ENCODE measurements at regions not wholly inside any gene's neighbourhood (a gene's known extent, or its start where the extent isn't known, plus 50 kb on each side); places are given as distances from the start of the nearest gene placed in this dataset.
"Not testable (repeated sequence)": the region's sequence is repeated elsewhere in the genome, so short reads cannot be mapped to it uniquely, and the experiment has no call there.

DNA sequence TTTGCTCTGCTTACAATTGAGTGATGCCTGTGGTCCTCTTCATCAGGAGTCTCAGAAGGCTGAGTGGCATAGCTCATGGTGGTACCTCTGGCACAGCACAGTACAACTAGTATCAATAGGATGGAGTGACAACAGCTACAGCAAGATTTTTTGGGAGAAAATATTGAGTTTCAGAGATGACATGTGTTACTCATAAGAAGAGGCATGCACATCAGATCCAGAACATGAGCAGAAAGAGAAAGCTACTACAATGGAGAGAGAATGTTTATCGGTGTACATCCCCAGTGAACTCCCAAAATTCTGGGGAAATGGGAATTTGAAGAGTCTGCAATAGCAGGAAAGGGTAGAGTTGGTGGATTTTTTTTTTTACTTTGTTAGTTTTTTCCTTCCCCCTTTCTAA lies 130.5 kb upstream of the MB21D2 start:
- DNase-seq: no peak

DNA sequence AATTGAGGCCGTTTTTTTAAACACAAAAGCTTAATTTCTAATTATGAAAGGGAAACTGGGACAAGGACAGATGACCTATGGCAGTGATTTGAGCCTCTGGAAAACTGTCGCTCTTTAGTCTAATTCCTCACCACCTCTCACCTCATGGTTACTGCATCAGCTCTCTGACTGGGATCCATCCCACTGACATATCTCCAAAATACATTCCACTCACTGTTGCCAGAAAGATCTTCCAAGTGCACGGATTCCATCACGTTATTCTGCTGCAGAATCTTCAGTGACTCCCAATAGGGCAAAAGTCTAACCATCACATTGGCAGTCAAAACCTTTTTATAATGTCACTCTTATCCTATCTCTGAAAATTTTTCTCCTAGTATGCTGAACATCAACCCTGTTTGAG lies 132.3 kb upstream of the MB21D2 start:
- DNase-seq: peak; percentile 22

DNA sequence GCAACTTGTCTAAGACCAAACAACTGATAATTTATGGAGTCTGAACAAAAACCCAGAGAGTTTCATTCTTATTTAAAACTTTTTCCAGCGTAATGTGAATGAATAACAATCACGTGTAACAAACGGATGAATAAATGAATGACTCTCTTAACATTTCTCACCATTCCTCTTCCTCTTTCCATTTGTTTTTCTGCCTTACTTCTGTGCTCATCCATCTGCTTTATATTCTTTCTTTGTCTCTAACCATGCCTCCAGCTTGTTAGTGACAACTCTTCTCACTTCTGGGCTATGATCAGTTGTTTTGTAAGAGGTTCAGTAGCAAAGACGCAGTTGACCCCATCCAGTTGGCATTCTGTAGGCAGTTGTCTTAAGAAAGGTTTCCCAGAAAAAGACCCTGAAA lies 133.7 kb upstream of the MB21D2 start:
- DNase-seq: no peak

DNA sequence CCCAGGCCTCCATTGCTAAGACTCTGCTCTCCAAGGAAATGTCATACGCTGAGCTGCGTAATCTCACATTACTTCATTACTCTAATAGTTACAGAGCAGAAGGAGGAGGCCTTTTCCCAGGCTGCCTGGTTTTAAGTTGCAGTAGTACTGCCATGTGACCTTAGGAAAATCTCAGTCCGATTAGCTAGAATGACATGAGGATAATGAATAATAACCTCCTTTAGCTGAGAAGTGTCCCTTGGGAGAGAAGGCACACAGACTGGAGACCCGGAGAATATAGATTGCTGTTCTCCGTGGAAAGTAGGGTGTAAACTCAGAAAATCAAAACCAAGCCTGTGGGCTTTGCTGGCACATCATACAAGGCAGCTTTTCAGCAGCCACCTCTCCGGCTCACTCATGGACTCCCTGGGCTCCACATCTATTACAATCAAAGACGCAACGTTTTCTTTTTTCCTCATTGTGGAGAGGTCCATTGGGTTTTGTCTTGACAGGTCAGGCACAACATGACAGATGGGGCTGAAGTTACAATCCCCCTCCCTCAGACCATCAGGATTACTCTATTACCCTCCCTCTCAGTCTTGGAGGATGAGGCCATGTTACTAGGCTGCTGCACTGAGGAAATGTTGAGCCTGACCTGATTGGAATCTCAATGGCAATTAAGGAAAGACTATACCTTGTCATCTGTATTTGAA lies 134.8 kb upstream of the MB21D2 start:
- DNase-seq: no peak

DNA sequence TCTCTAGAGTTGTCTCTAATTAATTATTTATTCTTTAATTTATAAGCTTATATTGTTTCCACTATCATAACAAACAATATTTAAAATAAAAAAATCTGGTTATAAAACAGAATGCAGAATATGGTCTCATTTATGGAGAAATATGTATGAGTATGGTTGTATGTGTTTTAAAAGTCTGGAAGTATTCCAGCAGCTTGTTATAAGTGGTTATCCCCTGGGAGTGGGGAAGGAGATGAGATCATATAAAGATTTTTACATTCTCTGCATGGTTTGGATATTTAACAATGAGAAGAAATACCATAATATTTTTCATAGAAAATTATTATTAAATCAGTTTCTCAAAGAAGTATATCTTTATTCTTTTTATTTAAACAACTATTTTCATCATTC lies 135.4 kb upstream of the MB21D2 start:
- no peak for DNase-seq

DNA sequence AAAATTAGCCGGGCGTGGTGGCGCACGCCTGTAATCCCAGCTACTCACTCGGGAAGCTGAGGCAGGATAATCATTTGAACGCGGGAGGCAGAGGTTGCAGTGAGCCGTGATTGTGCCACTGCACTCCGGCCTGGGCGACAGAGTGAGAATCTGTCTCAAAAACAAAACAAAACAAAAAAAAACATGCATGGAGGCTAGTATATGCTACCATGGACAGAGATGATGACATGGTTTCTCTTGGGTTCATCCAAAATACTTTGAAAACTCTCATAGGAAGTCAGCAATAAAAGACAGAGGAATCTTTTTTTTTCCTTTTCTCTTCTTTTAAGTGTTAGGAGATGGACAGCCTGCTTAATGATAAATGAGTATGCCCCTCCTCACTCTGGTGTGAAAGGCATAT lies 137.7 kb upstream of the MB21D2 start:
- DNase-seq: no peak

DNA sequence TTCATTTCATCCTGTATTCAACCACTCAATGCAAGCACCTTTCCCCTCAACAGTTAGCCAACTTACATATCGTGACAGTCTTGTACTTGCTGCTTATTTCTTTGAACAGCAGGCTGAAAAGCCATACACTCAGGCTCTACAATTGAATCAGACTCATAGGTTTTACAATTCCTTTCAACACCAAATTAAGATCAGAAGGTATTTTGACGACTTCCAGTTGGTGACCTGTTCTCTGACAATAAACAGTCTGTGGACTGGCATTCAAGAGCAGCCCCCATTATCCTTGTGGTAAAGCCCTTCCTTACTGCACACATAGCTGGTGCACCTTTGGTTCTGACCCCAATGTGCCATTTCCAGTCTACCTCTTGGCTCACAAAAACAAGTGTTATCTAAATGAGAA lies 140.0 kb upstream of the MB21D2 start:
- DNase-seq: no peak

DNA sequence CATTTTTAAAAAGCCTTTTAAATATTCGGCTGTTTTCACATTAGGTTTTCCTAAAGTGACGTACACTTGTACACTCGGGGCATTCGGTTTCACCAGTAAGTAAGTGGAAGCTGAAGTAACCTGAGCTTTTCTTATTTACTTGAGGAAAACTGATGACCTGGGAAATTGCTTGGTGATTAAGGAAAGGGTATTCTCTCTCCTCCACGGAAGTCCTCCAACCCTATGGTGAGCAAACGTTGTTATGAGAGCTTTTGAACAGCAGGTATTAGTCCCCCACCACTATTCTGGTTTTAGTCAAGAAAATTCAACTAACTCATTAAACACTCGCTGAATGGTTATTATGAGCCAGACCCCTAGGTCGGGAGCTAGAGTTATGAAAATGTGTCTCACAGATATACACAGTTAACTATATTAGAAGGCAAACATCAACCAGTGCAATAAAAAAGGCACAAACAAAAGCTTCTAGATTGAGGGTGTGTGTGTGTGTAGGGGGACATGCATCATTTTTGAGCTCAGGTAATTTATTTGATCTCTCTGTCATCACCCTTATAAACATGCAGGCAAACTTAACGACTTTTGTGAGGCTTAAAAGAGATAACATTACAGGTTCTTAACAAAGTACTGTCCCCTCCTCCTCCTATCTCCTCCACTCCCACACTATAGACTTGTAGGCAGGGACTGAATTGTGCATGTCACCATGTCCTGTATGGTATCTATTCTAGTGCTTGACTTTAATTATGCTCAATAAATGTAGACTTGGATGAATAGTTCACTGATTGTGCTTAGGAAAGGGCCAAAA lies 143.3 kb upstream of the MB21D2 start:
- DNase-seq: no peak

DNA sequence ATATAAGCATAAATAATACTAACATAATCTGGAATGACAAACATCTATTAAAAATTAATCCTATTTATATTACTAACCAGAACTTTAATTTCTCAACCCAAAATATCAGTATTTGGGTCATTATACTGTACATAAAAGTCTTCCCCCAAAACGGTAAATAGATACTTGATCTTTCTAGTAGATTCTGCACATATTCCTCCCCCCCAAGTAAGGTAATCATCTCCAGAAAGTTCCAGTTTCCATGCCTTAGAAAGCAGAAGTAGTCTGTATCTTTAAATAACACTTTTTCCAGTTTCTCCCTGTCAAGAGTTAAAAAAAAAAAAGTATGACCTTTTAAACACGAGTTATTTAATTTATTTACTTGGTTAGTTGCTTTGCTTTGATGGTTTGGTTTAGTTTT lies 150.7 kb upstream of the MB21D2 start:
- DNase-seq: no peak

DNA sequence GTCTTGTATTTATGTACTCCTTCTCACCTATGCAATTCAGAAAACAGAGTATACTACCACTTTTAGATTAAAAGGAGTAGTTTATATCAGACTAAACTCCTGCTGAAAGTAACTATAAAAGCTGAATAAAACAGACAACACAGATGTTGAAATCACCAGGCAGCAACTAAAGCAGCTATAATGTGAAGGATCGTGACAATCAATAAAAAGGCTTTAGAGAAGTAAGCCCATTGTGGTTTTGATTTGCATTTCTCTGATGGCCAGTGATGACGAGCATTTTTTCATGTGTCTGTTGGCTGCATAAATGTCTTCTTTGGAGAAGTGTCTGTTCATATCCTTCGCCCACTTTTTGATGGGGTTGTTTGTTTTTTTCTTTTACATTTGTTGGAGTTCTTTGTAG lies 152.1 kb upstream of the MB21D2 start:
- not testable (repeated sequence) for DNase-seq

DNA sequence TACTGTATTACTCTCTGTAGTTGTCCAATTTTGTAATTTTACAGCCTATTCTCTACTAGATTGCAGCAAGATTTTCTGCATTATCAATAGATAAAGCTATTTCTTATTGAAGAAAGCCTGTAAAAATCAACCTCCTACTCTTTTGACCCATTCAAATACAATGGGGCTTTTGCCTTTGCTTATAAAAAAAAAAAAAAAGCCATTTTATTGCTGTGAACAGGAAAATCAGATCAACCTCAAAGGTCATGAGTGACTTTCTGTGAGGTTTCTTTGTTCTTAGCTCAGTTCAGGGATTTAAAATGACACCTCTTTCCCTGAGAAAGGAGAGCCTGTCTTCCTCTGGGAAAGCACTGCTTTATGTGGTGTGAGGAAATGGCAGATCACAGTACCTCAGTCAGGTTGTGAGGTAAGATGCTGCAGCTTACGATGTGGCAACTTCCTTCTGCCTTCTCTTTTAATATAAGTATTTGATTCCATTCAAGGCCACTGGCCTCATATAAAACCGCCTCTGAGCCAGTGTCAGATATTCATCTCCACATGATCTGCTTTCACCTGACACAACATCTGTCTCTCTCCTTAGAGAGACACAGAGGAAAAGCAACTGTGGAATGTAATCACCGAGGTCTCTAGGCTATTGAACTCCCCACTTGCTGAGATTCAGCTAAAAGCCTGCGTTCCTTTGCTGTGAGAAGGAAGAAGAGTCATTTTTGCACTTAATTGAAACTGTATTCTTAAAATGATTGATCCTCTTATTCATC lies 161.5 kb upstream of the MB21D2 start:
- DNase-seq: no peak

DNA sequence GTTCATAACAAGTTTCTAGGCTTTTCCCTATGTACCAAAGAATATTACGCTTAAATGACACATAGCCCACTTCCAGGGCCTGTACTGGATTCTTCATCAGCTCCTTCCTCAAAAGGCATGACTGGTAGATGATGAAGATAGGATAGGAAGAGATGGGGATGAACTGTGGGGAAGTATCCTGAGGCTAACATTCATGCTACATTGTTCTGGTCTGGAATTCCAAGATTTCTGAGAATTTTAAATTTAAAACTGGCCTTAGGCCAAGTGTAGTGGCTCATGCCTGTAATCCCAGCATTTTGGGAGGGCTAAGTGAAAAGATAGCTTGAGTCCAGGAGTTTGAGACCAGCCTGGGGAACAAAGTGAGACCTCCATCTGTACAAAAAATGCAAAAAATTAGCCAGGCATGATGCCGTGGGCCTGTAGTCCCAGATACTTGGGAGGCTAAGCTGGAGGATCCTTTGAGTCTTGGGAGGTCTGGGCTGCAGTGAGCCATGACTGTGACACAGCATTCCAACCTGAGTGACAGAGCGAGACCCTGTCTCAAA lies 160.1 kb upstream of the PLAAT1 start:
- DNase-seq: no peak

DNA sequence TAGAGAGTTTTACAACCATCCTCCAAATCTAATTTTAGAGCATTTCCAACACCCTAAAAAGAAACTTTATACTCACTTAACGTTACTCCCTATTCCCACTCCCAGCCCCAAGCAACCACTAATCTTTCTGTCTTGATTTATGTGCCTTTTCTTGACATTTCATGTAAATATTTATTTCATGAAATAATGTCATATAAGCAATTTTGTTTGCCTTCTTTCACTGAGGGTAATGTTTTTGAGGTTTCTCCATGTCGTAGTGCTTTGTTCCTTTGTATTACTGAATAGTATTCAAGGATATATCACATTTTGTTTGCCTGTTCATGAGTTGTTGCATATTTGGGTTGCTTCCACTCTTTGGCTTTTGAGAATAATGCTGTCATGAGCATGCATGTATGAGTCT lies 155.4 kb upstream of the PLAAT1 start:
- no peak for DNase-seq

DNA sequence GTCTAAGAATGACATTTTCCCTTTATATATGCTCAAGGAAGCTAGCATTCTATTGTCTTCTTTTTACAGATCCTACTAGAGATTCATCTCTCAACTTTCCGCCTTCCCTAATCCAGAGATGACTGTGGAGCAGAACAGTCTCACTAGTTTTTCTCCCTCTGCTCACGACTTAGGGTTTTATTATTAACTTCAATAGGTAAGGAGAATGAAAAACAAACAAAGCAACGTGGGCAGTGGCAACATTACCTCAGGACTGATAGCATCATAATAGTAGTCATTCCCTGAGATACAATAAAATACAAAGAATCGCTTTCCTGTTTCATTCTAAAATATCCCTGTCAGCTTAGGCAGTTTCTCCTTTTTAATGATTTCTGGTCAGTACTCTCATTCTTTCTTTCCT lies 154.3 kb upstream of the PLAAT1 start:
- DNase-seq: no peak

DNA sequence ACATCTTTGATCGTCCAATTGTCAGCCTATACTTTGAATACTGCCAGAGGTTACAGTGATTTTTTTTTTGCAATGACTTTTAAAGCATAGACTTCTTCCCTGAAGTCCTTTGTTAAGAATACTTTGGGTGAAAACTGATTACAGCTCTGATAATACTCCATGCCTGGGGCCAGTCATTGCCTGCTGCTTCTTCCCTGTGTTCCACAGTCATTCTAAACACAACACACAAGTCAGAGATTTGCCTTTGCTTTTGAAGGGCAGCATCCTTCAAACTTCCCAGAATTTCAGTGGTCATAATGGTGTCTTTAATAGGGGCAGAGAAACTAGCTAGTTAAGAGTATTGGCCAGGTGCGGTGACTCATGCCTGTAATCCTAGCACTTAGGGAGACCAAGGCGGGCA lies 153.7 kb upstream of the PLAAT1 start:
- DNase-seq: no peak

DNA sequence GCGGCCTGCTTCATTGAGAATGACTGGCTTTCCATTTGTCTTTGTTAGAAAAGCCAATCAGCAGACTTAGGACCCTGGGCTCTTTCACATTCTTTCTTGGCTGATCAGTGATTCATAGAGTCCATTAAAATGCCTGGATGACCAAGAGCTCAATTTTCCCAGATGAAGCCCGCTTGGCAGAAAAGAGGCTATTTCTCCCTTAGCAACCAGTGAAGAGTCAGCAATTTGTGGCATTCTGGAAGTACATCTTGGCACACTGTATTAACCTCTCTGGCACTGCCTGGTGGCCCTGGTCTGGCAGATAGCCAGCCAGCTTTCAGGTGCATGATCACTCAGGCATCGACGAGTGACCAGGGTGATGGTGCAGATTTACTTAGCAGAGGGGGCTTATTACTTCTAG lies 145.7 kb upstream of the PLAAT1 start:
- DNase-seq: no peak

DNA sequence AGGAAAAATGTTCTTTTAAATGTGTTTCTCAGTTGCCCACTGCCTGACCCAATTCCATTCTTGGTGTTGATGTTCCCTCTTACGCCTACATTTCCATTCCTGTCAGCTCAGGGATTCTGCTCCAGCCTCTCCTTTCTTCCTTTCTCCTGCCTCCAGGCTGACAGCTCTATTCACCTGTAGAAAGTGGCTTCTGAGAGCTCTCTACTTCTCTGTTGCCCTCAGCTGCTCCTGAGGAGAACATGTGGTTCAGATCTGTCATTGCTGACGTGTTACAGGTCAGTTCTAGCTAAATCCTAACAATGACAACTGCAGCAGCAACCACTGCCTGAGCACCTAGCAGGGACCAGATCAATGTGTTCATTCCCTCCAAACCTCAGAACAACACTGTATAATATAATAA lies 144.9 kb upstream of the PLAAT1 start:
- no peak for DNase-seq

DNA sequence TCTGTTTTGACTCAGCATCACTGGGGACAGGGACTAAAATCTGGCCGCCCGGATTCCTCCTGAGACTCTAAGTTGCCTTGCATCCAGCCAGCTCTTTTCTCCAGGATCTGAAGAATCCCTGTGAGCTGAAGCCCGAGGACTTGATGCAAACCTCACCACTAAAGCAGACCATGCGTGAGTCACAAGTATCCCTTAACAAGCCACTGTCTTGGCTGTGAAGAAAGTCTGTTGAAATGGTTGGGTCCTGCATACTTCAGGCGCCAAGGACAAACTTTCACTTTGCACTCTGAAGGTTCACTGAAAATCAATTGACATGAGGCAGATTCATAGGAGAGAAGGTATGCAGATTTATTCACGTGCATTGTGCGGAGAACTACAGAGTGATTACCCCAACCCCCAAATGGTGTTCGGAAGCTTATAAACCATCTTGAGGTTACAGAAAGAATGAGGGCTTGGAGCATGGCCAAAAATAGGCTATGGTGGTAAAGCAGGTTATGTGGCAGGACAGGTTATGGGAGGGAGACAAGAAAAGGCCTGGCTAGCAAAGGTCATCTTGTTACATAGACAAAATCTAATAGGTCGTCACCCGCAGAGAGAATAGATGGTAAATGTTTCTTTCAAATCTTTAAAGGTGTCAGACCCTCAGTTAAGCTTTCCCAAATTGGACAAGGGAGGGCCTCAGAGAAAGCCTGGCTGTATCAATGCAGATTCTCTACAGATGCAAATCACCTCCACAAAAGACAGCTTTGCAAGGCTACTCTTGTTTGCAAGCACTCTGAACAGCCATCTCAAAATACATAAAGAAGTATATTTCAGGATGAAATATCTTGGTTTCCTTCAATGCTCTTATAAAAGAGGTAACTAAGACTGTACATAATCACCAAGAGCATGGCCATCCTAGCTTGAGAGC lies 126.3 kb upstream of the PLAAT1 start:
- no peak for DNase-seq

DNA sequence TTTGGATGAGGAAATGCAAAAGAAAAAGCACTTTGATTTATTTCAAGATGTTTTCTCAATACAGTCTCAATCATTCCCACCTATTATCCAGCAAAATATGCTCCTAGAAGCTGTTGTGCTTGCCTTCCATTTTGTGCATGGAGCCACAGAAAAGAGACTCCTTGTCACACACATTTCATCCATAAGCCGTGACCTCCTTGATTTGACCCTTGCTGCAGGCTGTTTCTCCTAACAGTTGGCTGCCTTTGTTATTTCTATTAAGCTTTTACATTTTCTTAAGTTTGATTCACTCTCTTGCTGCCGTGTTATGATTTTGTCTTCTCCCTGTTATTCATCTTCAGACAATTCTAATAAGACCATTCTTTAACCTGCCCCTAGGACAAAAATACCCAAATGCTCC lies 124.2 kb upstream of the PLAAT1 start:
- no peak for DNase-seq

DNA sequence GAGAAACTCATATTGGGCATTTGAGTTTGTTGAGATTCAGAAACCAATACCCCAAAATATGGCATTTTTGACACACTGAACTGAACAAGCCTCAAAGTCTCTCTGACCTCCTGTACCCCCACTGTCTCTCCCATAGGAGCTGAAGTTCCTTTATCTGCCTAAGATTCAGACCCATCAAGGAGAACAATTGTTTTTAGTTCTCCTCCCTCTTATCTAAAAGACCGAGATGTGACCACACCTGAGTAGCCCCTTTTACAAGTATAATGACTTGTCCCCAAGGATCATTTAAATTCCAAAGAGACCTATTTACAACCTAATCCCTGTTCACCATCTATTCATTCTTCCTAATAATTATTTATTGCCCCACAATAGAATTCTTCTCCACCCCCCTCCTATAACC lies 122.1 kb upstream of the PLAAT1 start:
- no peak for DNase-seq

DNA sequence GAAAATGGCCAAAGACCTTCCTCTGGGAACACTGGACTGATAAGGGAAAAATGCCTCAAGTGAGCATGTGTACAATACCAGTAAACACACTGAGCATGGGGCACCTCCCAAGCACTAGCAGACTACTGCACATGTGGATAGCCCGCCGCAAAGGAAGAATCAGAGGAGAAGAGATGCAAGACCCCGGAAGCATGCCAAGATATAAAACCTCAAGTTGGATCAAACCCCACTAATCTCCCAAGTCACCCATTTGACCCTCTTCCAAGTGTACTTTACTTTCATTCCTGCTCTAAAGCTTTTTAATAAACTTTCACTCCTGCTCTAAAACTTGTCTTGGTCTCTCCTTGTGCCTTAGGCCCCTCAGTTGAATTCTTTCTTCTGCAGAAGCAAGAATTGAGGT lies 121.1 kb upstream of the PLAAT1 start:
- DNase-seq: no peak

DNA sequence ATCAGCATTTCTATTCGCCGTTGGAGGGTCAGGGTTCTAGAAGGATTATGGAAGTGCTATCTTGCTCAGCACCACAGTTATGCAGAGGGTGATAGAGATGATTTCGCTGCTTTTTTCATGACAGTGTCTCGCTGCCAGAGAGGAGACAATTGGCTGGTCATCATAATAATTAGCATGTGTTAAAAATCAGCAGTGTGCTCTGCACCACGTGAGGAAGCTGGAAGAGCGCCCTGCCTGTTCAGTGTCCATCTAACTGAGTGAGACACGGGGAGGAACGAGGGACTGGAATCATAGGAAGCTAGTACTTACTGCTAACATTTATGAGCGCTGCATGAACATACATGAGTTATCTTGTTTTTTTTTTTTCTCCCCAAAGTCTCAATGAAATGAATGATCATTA lies 116.2 kb upstream of the PLAAT1 start:
- DNase-seq: no peak

DNA sequence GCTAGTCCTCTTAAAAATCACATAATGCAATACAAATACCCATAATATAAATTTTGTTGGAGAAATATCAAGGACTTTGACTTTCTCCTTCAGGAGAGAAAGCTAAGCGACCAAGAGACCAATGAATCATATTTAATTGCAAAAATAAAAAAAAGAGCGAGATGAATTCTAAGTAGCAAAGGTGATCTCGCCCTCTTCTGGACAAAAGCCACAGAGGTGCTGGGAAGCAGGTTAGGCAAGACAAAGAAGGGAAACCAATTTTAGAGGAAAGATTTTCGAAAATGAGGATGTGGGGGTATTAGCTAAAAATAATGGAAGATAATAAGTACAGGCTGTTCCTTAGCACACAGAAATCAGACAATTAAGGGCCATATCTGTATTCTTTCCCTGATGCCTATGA lies 111.4 kb upstream of the PLAAT1 start:
- DNase-seq: no peak

Measured in femur (tissue), 1 donor.